KMS-11 (cell line): ENCODE measurements at regions not wholly inside any gene's neighbourhood (a gene's known extent, or its start where the extent isn't known, plus 50 kb on each side); places are given as distances from the start of the nearest gene placed in this dataset.

Source experiments
- H2AFZ ChIP-seq: fragments of 200-600 bp; sonication (generic); 2 replicates; pipeline ENCODE4 v1.6.1; 2016; ENCODE audit warnings: antibody characterized with exemption, mixed run types, low read depth
- H3K27ac ChIP-seq: fragments of 200-600 bp; sonication (generic); 2 replicates; pipeline ENCODE4 v1.6.1; 2016; ENCODE audit warnings: mild to moderate bottlenecking, mixed run types
- H3K27me3 ChIP-seq: fragments of 200-600 bp; sonication (generic); 2 replicates; pipeline ENCODE4 v1.6.1; 2017; ENCODE audit warnings: mild to moderate bottlenecking, low read depth, mixed run types, moderate library complexity; ENCODE audit not compliant: insufficient read depth
- H3K36me3 ChIP-seq: fragments of 200-600 bp; sonication (generic); 2 replicates; pipeline ENCODE4 v1.6.1; 2017; ENCODE audit warnings: mild to moderate bottlenecking, mixed run types; ENCODE audit not compliant: insufficient read depth
- H3K4me1 ChIP-seq: fragments of 200-600 bp; sonication (generic); 2 replicates; pipeline ENCODE4 v1.6.1; 2016; ENCODE audit warnings: mild to moderate bottlenecking, low read depth, mixed run types; ENCODE audit not compliant: poor library complexity, severe bottlenecking
- H3K4me2 ChIP-seq: fragments of 200-600 bp; sonication (generic); 2 replicates; pipeline ENCODE4 v1.7.0; 2016; ENCODE audit warnings: mild to moderate bottlenecking, mixed run types
- H3K4me3 ChIP-seq: fragments of 200-600 bp; sonication (generic); IDR thresholded peaks from 2 replicates; pipeline ENCODE4 v1.6.1; 2017; ENCODE audit warnings: low read depth, low read length, mixed read lengths; ENCODE audit not compliant: insufficient read depth
- H3K79me2 ChIP-seq: fragments of 200-600 bp; sonication (generic); 2 replicates; pipeline ENCODE4 v1.6.1; 2016; ENCODE audit warnings: low read depth, mixed run types; ENCODE audit not compliant: insufficient read depth
- H3K9ac ChIP-seq: fragments of 200-600 bp; sonication (generic); 2 replicates; pipeline ENCODE4 v1.6.1; 2016; ENCODE audit warnings: mild to moderate bottlenecking, mixed run types
- H4K20me1 ChIP-seq: fragments of 200-600 bp; sonication (generic); 2 replicates; pipeline ENCODE4 v1.6.1; 2016; ENCODE audit warnings: mild to moderate bottlenecking, mixed run types; ENCODE audit not compliant: insufficient read depth
- CTCF ChIP-seq: fragments of 200-600 bp; sonication (generic); conservative IDR thresholded peaks from 2 replicates; pipeline ENCODE4 v1.6.1; 2017; ENCODE audit warnings: low read depth, mild to moderate bottlenecking, antibody characterized with exemption, low read length, moderate library complexity, mixed read lengths

DNA sequence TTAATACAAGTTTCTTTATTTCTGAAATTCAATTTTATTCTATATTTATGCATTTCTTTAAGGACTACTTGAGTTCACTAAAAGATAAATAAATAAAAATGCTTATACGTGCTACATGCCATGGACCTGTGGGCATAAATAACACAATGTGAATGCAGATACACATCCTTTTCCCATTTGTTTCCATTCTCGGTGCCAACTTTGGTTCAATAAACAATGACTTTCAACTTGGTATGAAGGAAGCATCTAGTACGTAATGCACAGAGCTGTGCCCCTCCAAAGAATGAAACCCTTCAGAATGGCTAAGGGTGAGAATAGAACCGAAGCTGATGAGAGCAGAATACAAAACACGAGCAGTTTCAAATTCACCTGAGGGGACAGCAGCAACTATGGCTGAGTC is 409.3 kb downstream of the MTX2 start:
- Histone ChIP-seq H3K9ac (no peak overlapping the region), H3K4me1 (peaks cover 19% of the 10 kb centered on the region), H3K27ac (no peak overlapping the region), H2AFZ (no peak overlapping the region), H3K79me2 (no peaks in the 10 kb centered on the region), H3K27me3 (no peaks in the 10 kb centered on the region), H3K4me2 (no peak overlapping the region), H3K4me3 (no peak overlapping the region), H3K36me3 (no peaks in the 10 kb centered on the region), H4K20me1 (no peaks in the 10 kb centered on the region)
- TF ChIP-seq CTCF, result no peak

GRCh38 chr2:176679061-176679669 is 409.9 kb downstream of the MTX2 start:
- no peak overlapping the region for H2AFZ ChIP-seq

DNA sequence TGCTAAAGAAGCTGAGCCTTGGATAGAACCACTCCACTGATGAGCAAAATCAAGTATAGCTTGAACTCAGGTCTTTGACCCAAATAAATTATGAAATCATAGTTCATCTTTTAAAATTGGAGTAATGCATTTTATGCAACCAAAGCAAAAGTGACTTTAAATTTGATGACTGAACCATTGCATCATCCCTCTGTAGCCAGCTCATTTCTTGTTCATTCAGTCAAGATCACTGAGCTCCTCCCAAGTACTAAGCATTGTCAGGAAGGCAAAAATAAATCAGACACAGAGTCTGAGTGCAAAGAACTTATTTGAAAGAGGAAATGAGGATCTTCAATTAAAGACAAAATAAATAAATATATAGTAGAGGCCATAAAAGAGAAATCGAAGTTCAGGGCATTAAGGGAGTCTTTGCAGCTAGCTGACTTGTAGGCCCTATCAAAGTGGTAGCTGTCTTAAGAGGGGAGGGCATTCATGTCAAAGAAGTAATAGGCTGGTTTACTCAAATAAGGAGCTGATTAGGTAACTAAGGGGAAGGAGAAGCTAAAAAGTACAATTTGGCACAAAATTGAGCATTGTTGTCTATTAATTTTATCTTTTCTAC is 411.8 kb downstream of the MTX2 start:
- Histone ChIP-seq H3K4me3 (no peak overlapping the region), H3K4me2 (no peak overlapping the region; the same call in 1 of the 2 replicates), H3K79me2 (no peaks in the 10 kb centered on the region), H3K9ac (no peak overlapping the region), H3K36me3 (no peaks in the 10 kb centered on the region), H3K27ac (no peak overlapping the region), H3K4me1 (peaks cover 13% of the 10 kb centered on the region), H2AFZ (no peak overlapping the region), H3K27me3 (no peaks in the 10 kb centered on the region), H4K20me1 (no peaks in the 10 kb centered on the region)
- TF ChIP-seq CTCF, result no peak

More at GRCh38 chr2:176679061-176679669, 409.9 kb downstream of the MTX2 start:
- Histone ChIP-seq H3K79me2 (no peaks in the 10 kb centered on the region), H3K4me1 (peaks cover 19% of the 10 kb centered on the region), H4K20me1 (no peaks in the 10 kb centered on the region), H3K27ac (no peak overlapping the region), H3K27me3 (no peaks in the 10 kb centered on the region), H3K4me2 (no peak overlapping the region), H3K9ac (no peak overlapping the region), H3K36me3 (no peaks in the 10 kb centered on the region), H3K4me3 (no peak overlapping the region)
- no peak for TF ChIP-seq CTCF

- H4K20me1 ChIP-seq, result no peaks in the 10 kb centered on the region
- peaks cover 13% of the 10 kb centered on the region for H3K4me1 ChIP-seq
- H3K4me2 ChIP-seq, result no peak overlapping the region
- no peaks in the 10 kb centered on the region for H3K36me3 ChIP-seq
- no peak for TF ChIP-seq CTCF
- H3K4me3 ChIP-seq, result no peak overlapping the region
- no peak overlapping the region for H2AFZ ChIP-seq
- H3K9ac ChIP-seq, result no peak overlapping the region
- H3K27ac ChIP-seq, result no peak overlapping the region
- H3K79me2 ChIP-seq, result no peaks in the 10 kb centered on the region
- H3K27me3 ChIP-seq, result no peaks in the 10 kb centered on the region
Measured at GRCh38 chr2:176681584-176682115, 412.4 kb downstream of the MTX2 start.
